ENCODE measurements at regions not wholly inside any gene's neighbourhood (a gene's known extent, or its start where the extent isn't known, plus 50 kb on each side); places are given as distances from the start of the nearest gene placed in this dataset.
"Not testable (repeated sequence)": the region's sequence is repeated elsewhere in the genome, so short reads cannot be mapped to it uniquely, and the experiment has no call there.

DNA sequence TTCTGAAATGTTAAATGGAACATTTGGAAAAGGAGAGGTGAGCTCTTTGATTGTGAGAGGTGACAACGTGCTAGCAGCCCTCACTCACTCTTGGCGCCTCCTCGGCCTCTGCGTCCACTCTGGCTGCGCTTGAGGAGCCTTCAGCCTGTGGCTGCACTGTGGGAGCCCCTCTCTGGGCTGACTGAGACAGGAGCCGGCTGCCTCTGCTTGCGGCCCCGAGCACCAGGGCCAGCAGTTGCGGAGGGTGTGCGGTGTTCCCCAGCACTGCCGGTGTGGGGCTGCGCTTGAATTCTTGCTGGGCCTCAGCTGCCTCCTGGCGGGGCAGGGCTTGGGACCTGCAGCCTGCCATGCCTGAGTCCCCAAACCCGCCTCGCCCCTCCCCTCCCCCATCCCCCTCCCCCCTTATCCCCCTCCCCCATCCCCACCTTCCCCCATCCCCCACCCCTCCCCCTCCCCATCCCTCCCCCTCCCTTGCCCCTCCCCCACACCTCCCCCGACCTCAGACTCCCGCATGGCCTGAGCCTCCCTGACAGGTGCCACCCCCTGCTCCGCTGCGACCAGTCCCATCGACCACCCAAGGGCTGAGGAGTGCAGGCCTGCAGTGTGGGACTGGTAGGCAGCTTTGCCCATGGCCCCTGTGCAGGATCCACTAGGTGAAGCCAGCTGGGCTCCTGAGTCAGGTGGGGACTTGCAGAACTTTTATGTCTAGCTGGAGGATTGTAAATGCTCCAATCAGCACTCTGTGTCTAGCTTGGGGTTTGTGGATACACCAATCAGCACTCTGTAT is 411.0 kb downstream of the OLFM4 start:
- DNase-seq, result no peak
- no peaks in the 10 kb centered on the region for H3K27me3 Mint-ChIP-seq
- no peak overlapping the region for H3K4me3 Mint-ChIP-seq
- no peak overlapping the region for H3K27ac Mint-ChIP-seq
- ChIA-PET POLR2A (no interaction called here), CTCF (no interaction called here)
- Histone ChIP-seq H3K27me3 (ENCODE audit: insufficient read depth, low read length, poor library complexity, severe bottlenecking) (no peaks in the 10 kb centered on the region), H3K27ac (ENCODE audit: low read depth, low read length) (no peak overlapping the region), H3K4me1 (ENCODE audit: insufficient read depth, low read length) (no peaks in the 10 kb centered on the region), H3K4me3 (ENCODE audit: low read length) (no peak overlapping the region), H3K36me3 (ENCODE audit: insufficient read depth, low read length) (no peaks in the 10 kb centered on the region), H3K9me3 (ENCODE audit: low read length) (no peaks in the 10 kb centered on the region)
- H3K36me3 Mint-ChIP-seq, result no peaks in the 10 kb centered on the region
- no peaks in the 10 kb centered on the region for H3K4me1 Mint-ChIP-seq
- H3K9me3 Mint-ChIP-seq, result peaks cover 2 to 18% (median 8%) of the 10 kb centered on the region in 5 donors

DNA sequence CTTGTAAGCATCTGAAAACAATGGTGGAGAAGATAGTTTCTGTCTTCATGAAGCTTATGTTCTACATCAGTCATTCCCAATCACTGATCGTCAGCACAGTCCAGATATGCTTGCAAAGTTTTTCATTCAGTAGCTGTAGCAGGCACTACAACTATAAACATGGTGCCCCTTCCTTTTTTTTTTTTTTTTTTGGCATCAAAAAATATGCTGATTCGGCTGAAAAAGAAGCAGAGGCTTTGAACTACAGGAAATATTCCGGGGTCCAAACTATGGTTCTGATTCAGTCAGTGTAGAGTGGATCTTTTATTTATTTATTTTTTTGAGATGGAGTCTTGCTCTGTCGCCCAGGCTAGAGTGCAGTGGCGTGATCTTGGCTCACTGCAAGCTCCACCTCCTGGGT is 414.4 kb downstream of the OLFM4 start:
- DNase-seq, result no peak
- Histone ChIP-seq H3K36me3 (ENCODE audit: insufficient read depth, low read length) (no peaks in the 10 kb centered on the region), H3K4me1 (ENCODE audit: insufficient read depth, low read length) (no peaks in the 10 kb centered on the region), H3K27me3 (ENCODE audit: insufficient read depth, low read length, poor library complexity, severe bottlenecking) (no peaks in the 10 kb centered on the region), H3K9me3 (ENCODE audit: low read length) (no peaks in the 10 kb centered on the region), H3K27ac (ENCODE audit: low read depth, low read length) (no peak overlapping the region), H3K4me3 (ENCODE audit: low read length) (no peak overlapping the region)
- POLR2A ChIA-PET, result no interaction called here
- Mint-ChIP-seq H3K9me3 (peaks cover 3 to 26% (median 13%) of the 10 kb centered on the region in 5 donors), H3K4me1 (no peaks in the 10 kb centered on the region), H3K27ac (no peak overlapping the region), H3K36me3 (no peaks in the 10 kb centered on the region), H3K27me3 (no peaks in the 10 kb centered on the region), H3K4me3 (no peak overlapping the region)
- CTCF ChIA-PET, result no interaction called here

DNA sequence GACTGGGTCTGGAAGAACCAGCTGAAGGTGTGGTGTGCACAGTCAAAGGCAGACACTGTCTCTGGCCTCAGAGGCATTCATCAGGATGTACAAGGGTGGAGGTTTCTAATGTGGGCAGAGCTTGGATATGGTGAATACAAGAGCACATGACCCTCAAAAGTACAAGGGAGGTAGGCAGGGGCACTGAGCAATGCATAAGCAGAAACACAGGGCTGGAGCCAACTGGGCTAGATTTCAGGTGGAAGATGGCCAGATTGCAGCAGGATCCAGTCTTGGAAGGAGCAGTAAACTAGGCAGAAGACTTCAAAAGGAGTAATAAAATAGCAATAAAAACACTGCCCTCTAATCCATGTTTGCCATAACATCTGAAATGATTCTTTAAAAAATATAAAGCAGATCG is 417.1 kb downstream of the OLFM4 start:
- H3K36me3 Mint-ChIP-seq, result no peaks in the 10 kb centered on the region
- CTCF ChIA-PET, result no interaction called here
- Histone ChIP-seq H3K9me3 (ENCODE audit: low read length) (peaks cover 3% of the 10 kb centered on the region), H3K36me3 (ENCODE audit: insufficient read depth, low read length) (no peaks in the 10 kb centered on the region), H3K4me1 (ENCODE audit: insufficient read depth, low read length) (no peaks in the 10 kb centered on the region), H3K4me3 (ENCODE audit: low read length) (no peak overlapping the region), H3K27me3 (ENCODE audit: insufficient read depth, low read length, poor library complexity, severe bottlenecking) (no peaks in the 10 kb centered on the region), H3K27ac (ENCODE audit: low read depth, low read length) (no peak overlapping the region)
- H3K9me3 Mint-ChIP-seq, result peaks cover 11 to 42% (median 20%) of the 10 kb centered on the region in 5 donors
- H3K4me1 Mint-ChIP-seq, result no peaks in the 10 kb centered on the region
- POLR2A ChIA-PET, result no interaction called here
- no peak overlapping the region for H3K4me3 Mint-ChIP-seq
- no peak for DNase-seq
- no peak overlapping the region for H3K27ac Mint-ChIP-seq
- no peaks in the 10 kb centered on the region for H3K27me3 Mint-ChIP-seq

- CTCF ChIA-PET, result no interaction called here
- Histone ChIP-seq H3K9me3 (ENCODE audit: low read length) (peaks cover 5% of the 10 kb centered on the region), H3K36me3 (ENCODE audit: insufficient read depth, low read length) (no peaks in the 10 kb centered on the region), H3K27me3 (ENCODE audit: insufficient read depth, low read length, poor library complexity, severe bottlenecking) (no peaks in the 10 kb centered on the region), H3K4me3 (ENCODE audit: low read length) (no peak overlapping the region), H3K4me1 (ENCODE audit: insufficient read depth, low read length) (no peaks in the 10 kb centered on the region), H3K27ac (ENCODE audit: low read depth, low read length) (no peak overlapping the region)
- Mint-ChIP-seq H3K9me3 (peaks cover 16 to 45% (median 24%) of the 10 kb centered on the region in 5 donors), H3K27me3 (no peaks in the 10 kb centered on the region), H3K4me1 (no peaks in the 10 kb centered on the region), H3K36me3 (peaks cover 0 to 1% (median 0%) of the 10 kb centered on the region in 3 donors), H3K4me3 (no peak overlapping the region), H3K27ac (no peak overlapping the region)
- no peak for DNase-seq
- POLR2A ChIA-PET, result no interaction called here
Observed at GRCh38 chr13:53447456-53447855, 418.8 kb downstream of the OLFM4 start.

- Mint-ChIP-seq H3K27ac (no peak overlapping the region), H3K4me1 (no peaks in the 10 kb centered on the region), H3K36me3 (peaks cover 0 to 1% (median 0%) of the 10 kb centered on the region in 3 donors), H3K4me3 (no peak overlapping the region), H3K27me3 (no peaks in the 10 kb centered on the region), H3K9me3 (peaks cover 16 to 45% (median 24%) of the 10 kb centered on the region in 5 donors)
- Histone ChIP-seq H3K4me1 (ENCODE audit: insufficient read depth, low read length) (no peaks in the 10 kb centered on the region), H3K4me3 (ENCODE audit: low read length) (no peak overlapping the region), H3K36me3 (ENCODE audit: insufficient read depth, low read length) (no peaks in the 10 kb centered on the region), H3K27ac (ENCODE audit: low read depth, low read length) (no peak overlapping the region), H3K27me3 (ENCODE audit: insufficient read depth, low read length, poor library complexity, severe bottlenecking) (no peaks in the 10 kb centered on the region), H3K9me3 (ENCODE audit: low read length) (peaks cover 5% of the 10 kb centered on the region)
- POLR2A ChIA-PET, result no interaction called here
- CTCF ChIA-PET, result no interaction called here
- no peak for DNase-seq
Observed at GRCh38 chr13:53447863-53448262, 419.2 kb downstream of the OLFM4 start.

GRCh38 chr13:53452263-53452808 is 423.7 kb downstream of the OLFM4 start:
- H3K4me1 Mint-ChIP-seq; H3K27ac ChIP-seq (ENCODE audit: low read depth, low read length); H3K36me3 Mint-ChIP-seq; H3K4me3 Mint-ChIP-seq; CTCF ChIA-PET; H3K9me3 ChIP-seq (ENCODE audit: low read length); H3K27me3 ChIP-seq (ENCODE audit: insufficient read depth, low read length, poor library complexity, severe bottlenecking); H3K4me3 ChIP-seq (ENCODE audit: low read length); H3K36me3 ChIP-seq (ENCODE audit: insufficient read depth, low read length); H3K4me1 ChIP-seq (ENCODE audit: insufficient read depth, low read length); POLR2A ChIA-PET; H3K27ac Mint-ChIP-seq; DNase-seq; H3K27me3 Mint-ChIP-seq: not testable (repeated sequence)
- H3K9me3 Mint-ChIP-seq, result peaks cover 15 to 34% (median 22%) of the 10 kb centered on the region in 5 donors

GRCh38 chr13:53460796-53461195 is 432.2 kb downstream of the OLFM4 start:
- Histone ChIP-seq H3K4me1 (ENCODE audit: insufficient read depth, low read length) (no peaks in the 10 kb centered on the region), H3K27ac (ENCODE audit: low read depth, low read length) (no peak overlapping the region), H3K4me3 (ENCODE audit: low read length) (no peak overlapping the region), H3K36me3 (ENCODE audit: insufficient read depth, low read length) (no peaks in the 10 kb centered on the region), H3K9me3 (ENCODE audit: low read length) (no peaks in the 10 kb centered on the region), H3K27me3 (ENCODE audit: insufficient read depth, low read length, poor library complexity, severe bottlenecking) (no peaks in the 10 kb centered on the region)
- no peak for DNase-seq
- H3K4me1 Mint-ChIP-seq, result no peaks in the 10 kb centered on the region
- H3K4me3 Mint-ChIP-seq, result no peak overlapping the region
- no peak overlapping the region for H3K27ac Mint-ChIP-seq
- CTCF ChIA-PET, result no interaction called here
- H3K36me3 Mint-ChIP-seq, result no peaks in the 10 kb centered on the region
- H3K9me3 Mint-ChIP-seq, result peaks cover 5 to 14% (median 6%) of the 10 kb centered on the region in 5 donors
- H3K27me3 Mint-ChIP-seq, result no peaks in the 10 kb centered on the region
- POLR2A ChIA-PET, result no interaction called here

DNA sequence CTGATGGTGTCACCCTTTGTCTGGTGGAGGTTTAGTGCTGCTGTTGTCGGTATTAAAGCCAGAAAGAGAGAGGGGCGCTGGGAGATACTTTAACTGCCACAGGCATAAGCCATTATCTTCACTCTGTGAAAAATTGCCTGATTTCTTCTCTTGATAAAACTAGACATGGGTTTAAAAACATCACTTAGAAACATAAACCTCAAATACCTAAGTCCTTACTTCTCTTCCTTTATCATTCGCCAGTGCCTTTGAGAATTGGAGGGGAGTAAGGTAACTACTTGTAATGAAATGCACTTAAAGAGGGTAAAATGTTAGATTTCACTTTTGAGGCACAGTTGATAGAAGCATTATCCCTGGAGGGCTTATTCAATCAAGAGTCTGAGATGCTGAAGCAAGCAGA is 434.5 kb downstream of the OLFM4 start:
- Histone ChIP-seq H3K27ac (ENCODE audit: low read depth, low read length) (no peak overlapping the region), H3K4me3 (ENCODE audit: low read length) (no peak overlapping the region), H3K9me3 (ENCODE audit: low read length) (no peaks in the 10 kb centered on the region), H3K4me1 (ENCODE audit: insufficient read depth, low read length) (no peaks in the 10 kb centered on the region), H3K36me3 (ENCODE audit: insufficient read depth, low read length) (no peaks in the 10 kb centered on the region), H3K27me3 (ENCODE audit: insufficient read depth, low read length, poor library complexity, severe bottlenecking) (no peaks in the 10 kb centered on the region)
- peaks cover 0 to 14% (median 3%) of the 10 kb centered on the region in 5 donors for H3K9me3 Mint-ChIP-seq
- H3K36me3 Mint-ChIP-seq, result no peaks in the 10 kb centered on the region
- H3K4me1 Mint-ChIP-seq, result no peaks in the 10 kb centered on the region
- H3K27ac Mint-ChIP-seq, result no peak overlapping the region
- CTCF ChIA-PET, result no interaction called here
- DNase-seq, result no peak
- H3K27me3 Mint-ChIP-seq, result no peaks in the 10 kb centered on the region
- POLR2A ChIA-PET, result no interaction called here
- no peak overlapping the region for H3K4me3 Mint-ChIP-seq

Measured in CD8-positive, alpha-beta memory T cell (primary cell).